ENCODE measurements at regions not wholly inside any gene's neighbourhood (a gene's known extent, or its start where the extent isn't known, plus 50 kb on each side); places are given as distances from the start of the nearest gene placed in this dataset.

DNA sequence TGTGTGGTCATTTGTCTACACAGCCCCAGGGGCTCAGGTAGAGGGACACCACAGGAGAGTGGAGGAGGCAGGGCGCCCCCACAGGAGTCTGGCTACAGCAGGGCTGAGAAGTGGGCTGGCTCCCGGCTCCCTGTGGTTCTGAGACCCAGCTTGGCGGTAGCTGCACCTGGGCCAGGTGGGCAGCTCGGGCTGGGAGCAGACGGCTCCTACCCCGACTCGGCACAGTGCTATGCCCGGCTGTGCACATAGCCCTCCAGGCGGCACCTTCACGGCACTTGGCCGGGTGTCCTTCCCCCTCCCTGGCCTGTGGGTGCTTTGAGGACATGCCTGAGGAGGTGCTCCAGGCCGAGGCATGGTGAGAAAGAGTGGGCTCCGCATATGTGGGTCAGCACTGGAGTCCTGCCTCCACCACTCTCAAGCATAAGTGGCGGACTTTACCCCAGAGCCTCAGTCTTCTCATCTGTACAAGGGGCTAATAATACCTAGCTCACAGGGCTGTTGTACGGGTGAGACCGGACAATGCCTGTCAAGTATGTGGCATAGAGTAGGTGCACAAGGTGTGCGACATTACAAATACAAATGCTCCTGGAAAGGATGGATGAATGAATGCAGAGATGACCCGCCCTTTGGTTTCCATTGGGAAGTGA, 50.1 kb upstream of the JPH3 start:
- DNase-seq, result no peak

DNA sequence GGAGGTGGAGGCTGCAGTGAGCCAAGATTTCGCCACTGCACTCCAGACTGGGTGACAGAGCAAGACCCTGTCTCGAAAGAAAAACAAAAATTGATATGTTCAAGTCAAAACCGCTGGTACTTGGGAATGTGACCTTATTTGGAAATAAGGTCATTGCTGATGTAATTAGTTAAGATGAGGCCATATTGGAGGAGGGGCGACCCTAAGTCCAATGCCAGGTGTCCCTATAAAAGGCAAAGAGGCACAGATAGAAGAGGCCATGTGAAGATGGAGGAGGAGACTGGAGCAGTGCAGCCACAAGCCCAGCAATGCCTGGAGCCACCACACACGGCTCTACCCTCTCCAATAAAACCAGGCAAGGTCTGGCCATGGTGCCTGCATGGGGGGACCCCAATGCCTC, 50.8 kb upstream of the JPH3 start:
- no peak for DNase-seq

DNA sequence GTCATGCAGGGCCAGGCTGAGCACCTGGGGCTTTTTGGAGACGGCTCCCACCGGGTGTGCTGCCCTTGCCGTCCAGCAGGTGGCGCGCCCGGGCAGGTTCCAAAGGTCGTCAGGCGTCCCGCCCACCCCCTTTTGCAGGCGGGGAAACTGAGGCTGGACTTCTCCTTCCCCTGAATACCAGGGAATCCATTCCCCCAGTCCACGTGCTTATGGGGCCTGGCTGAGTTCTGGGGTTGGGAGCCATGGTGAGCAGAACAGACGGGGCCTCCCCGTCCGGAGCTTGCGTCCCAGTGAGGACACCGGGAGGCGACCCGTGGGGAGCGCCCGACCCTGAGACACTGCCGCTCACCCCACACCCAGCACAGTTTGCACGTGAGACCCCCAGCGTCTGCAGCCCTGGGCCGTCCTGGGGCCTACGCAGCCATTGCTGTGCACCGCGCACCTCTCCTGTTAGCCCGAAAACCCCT, 51.8 kb upstream of the JPH3 start:
- DNase-seq, result peak; percentile 35

DNA sequence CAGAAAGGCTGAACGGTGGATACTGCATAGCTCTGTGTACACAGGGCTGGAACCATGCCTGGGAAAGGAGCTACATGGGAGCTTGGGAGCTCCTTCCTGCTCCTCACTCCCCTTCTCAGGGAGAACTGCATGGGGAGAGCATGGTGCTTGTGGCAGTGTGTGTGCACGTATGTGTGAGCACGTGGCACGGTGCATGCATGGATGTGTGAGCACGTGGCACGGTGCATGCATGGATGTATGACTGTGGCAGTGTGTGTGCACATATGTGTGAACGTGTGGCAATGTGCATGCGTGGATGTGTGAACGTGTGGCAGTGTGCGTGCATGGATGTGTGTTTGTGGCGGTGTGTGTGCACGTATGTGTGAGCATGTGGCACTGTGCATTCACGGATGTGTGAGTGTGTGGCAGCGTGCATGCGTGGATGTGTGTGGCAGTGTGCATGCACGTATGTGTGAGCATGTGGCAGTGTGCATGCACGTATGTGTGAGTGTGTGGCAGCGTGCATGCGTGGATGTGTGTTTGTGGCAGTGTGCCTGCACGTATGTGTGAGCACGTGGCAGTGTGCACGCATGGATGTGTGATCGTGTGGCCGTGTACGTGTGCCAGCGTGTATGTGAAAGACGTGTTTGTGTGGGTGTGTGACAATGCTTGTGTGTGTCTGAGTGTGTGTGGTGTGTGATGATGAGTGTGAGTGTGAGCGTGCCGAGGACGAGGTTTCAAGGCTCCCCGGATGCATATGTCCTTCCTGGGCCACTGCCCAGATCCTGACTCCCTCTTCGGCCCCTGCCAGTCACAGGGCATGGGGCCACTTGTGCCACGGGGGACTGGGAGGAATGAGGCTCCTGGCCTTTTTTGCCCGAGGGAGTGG, 52.4 kb upstream of the JPH3 start:
- no peak for DNase-seq

DNA sequence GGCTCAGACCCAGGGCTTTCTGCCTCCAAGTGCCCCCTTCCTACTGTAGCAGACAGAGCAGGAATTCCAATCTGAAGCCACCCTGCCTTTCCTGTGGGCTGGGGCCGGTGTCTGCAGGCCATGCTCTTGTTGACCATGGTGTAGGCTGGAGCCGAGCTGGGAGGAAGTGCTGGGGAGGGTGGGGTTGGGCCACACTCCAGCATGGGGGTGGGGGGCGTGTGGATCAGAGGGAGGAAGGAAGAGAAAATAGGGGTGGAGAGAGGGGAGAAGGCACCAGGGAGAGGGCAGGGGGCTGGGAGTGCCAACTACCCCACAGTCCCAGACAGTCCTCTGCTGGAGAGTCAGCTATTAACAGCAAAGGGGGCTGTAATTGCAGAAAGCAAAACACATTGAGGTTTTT, 54.3 kb upstream of the JPH3 start:
- DNase-seq, result no peak

DNA sequence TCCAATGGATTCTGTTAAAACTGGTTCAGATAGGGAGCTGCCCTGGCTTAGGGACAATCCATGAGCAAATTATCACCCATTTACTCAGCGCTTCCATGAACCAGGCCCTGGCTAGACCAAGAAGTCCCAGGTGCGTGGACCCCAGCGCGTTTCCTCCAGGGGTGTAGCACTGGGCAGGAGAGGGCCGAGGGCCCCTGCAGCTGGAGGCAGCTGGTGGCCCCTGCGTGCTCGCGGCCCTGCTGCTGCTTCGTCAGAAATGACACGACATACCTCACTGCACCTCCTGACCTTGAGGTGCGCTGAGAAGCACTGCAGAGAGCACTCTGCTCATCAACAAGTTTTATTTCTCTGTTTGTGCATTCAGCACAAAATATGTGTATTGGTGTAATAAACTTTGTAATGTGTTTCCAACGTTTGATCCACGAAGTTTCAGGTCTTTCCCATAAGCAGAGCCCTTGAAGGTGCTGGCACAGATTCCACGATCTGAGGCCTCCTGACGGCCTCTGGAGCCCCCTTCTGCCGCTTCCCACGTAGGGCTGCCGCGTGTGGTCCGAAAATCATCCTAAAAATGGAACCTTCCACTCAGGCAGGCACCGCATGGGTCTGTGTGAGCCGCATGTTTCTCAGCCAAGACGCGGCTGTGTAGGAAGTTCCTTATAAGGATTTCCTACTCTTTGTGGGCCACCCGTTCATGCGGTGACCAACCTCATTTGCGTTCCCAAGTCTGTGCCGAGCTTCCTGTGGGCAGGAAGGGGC, 50.8 kb upstream of the ZCCHC14 start:
- DNase-seq, result no peak

DNA sequence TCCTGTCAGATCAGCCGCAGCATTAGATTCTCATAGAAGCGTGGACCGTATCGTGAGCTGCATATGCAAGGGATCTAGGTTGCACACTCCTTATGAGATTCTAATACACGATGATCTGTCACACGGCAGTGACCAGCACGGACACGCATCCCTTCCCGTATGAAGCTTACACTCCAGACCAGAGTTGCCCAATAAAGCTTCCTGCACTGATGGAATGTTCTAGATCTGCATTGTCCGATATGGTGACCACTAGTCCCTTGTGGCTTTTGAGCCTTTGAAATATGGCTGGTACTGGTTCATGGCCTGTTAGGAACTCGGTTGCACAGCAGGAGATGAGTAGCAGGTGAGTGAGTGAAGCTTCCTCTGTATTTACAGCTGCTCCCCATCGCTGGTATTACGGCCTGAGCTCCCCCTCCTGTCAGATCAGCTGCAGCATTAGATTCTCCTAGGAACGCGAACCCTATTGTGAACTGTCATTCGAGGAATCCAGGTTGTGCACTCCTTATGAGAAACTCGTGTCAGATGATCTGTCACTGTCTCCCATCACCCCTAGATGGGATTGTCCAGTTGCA, 49.8 kb upstream of the ZCCHC14 start:
- DNase-seq, result no peak

Data from central memory CD4-positive, alpha-beta T cell (primary cell).